HCT116 (cell line): ENCODE measurements at regions not wholly inside any gene's neighbourhood (a gene's known extent, or its start where the extent isn't known, plus 50 kb on each side); places are given as distances from the start of the nearest gene placed in this dataset.

ENCODE experiments used
- ATAC-seq: fragments of 200-7000 bp; cut with Tn5 transposase; 2 replicates; pipeline ENCODE4 v1.9.1; 2020; ENCODE audit warnings: mild to moderate bottlenecking, moderate library complexity
- BruUV-seq: library from RNA; stranded (reverse); fragments of 400-500 nt; replicated peaks from 2 replicates; lab custom pipeline; 2021; lab: Mats Ljungman, UMichigan
- CTCF ChIA-PET: fragments of 300-600 bp; sonication (Branson Sonifier 250); formaldehyde crosslinking; loops from one replicate; lab custom pipeline; 2021; ENCODE audit warnings: antibody characterized with exemption; lab: Charles Lee
- POLR2A ChIA-PET: fragments of 300-600, 350-600 bp; sonication (Branson Sonifier 250); formaldehyde crosslinking; loops from one replicate; lab custom pipeline; 2021; ENCODE audit warnings: antibody characterized with exemption; lab: Charles Lee
- RAD21 ChIA-PET, 2 experiments: fragments of 300-600 bp; sonication (Branson Sonifier 250); formaldehyde crosslinking; loops; one replicate each; lab custom pipeline; 2023; ENCODE audit warnings: low total read pairs in 2 of 2; ENCODE audit not compliant: uncharacterized antibody in 2 of 2, unreplicated experiment in 2 of 2, low non-redundant PET in 1 of 2; lab: Charles Lee
- DNase-seq: peaks from one replicate; pipeline ENCODE4 v3.0.0-alpha.2; 2010; ENCODE audit warnings: low read depth, low spot score
- H2AFZ ChIP-seq: fragments of 200-600 bp; shearing (Covaris generic), sonication (generic); 2 replicates; pipeline ENCODE4 v1.6.1; 2017; ENCODE audit warnings: low read depth, mixed run types, mixed read lengths, antibody characterized with exemption, low read length; ENCODE audit not compliant: poor library complexity, severe bottlenecking
- H3K27ac ChIP-seq: 2 replicates; pipeline ENCODE4 v1.5.1; 2012; ENCODE audit warnings: low read depth, low read length
- H3K27me3 ChIP-seq: fragments of 200-600 bp; sonication (generic); 2 replicates; pipeline ENCODE4 v1.6.1; 2016; ENCODE audit warnings: mixed run types, low read length, mixed read lengths; ENCODE audit not compliant: insufficient read depth
- H3K36me3 ChIP-seq, 2 experiments: fragments of 200-500 bp in 1 of 2; fragments of 200-600 bp in 1 of 2; sonication (Bioruptor generic) in 1 of 2; sonication (generic) in 1 of 2; 2 replicates each; pipeline versions ENCODE4 v1.5.1 to v1.6.1; 2014 to 2016; ENCODE audit warnings: low read length in 2 of 2, inconsistent platforms in 1 of 2, mixed read lengths in 1 of 2, mixed run types in 1 of 2; ENCODE audit not compliant: insufficient read depth in 2 of 2, control insufficient read depth in 1 of 2
- H3K4me1 ChIP-seq, 2 experiments: fragments of 200-600 bp in 1 of 2; sonication (generic) in 1 of 2; 2 replicates each; pipeline versions ENCODE4 v1.5.1 to v1.6.1; 2012 to 2017; ENCODE audit warnings: low read length in 2 of 2, inconsistent platforms in 1 of 2, mild to moderate bottlenecking in 1 of 2, mixed read lengths in 1 of 2, mixed run types in 1 of 2, moderate library complexity in 1 of 2; ENCODE audit not compliant: insufficient read depth in 2 of 2, control insufficient read depth in 1 of 2
- H3K4me2 ChIP-seq: fragments of 200-600 bp; sonication (generic); 2 replicates; pipeline ENCODE4 v1.6.1; 2017; ENCODE audit warnings: mixed run types, low read length, mixed read lengths
- H3K4me3 ChIP-seq, 2 experiments: fragments of 200-600 bp in 1 of 2; sonication (generic) in 1 of 2; replicated peaks in 1 of 2; 2 replicates each; pipeline ENCODE4 v1.5.1; 2011 to 2016; ENCODE audit warnings: low read length in 2 of 2, control low read depth in 1 of 2, low read depth in 1 of 2, mild to moderate bottlenecking in 1 of 2, mixed read lengths in 1 of 2, mixed run types in 1 of 2
- H3K79me2 ChIP-seq: fragments of 200-600 bp; sonication (generic); 2 replicates; pipeline ENCODE4 v1.6.1; 2017; ENCODE audit warnings: mild to moderate bottlenecking, mixed run types, low read length, moderate library complexity, mixed read lengths; ENCODE audit not compliant: insufficient read depth
- H3K9ac ChIP-seq: fragments of 200-600 bp; sonication (generic); 2 replicates; pipeline ENCODE4 v1.6.1; 2016; ENCODE audit warnings: low read length, mixed read lengths
- H3K9me2 ChIP-seq: fragments of 200-600 bp; sonication (generic), shearing (Covaris generic); 2 replicates; pipeline ENCODE4 v1.6.1; 2017; ENCODE audit warnings: mixed run types, mild to moderate bottlenecking, moderate library complexity; ENCODE audit not compliant: insufficient read depth
- H3K9me3 ChIP-seq, 2 experiments: fragments of 200-500 bp in 1 of 2; fragments of 200-600 bp in 1 of 2; sonication (Bioruptor generic) in 1 of 2; sonication (generic) in 1 of 2; 2 replicates each; pipeline ENCODE4 v1.6.1; 2014 to 2017; ENCODE audit warnings: low read length in 2 of 2, mixed read lengths in 2 of 2, inconsistent platforms in 1 of 2, low read depth in 1 of 2, mild to moderate bottlenecking in 1 of 2, mixed run types in 1 of 2, moderate library complexity in 1 of 2; ENCODE audit not compliant: control insufficient read depth in 1 of 2, insufficient read depth in 1 of 2
- H4K20me1 ChIP-seq: fragments of 200-600 bp; sonication (generic), shearing (Covaris generic); 2 replicates; pipeline ENCODE4 v1.6.1; 2017; ENCODE audit warnings: mixed run types, mild to moderate bottlenecking, moderate library complexity; ENCODE audit not compliant: insufficient read depth
- CTCF ChIP-seq, 3 experiments: fragments of 200-600 bp in 1 of 3; sonication (generic) in 1 of 3; IDR thresholded peaks in 2 of 3; conservative IDR thresholded peaks in 1 of 3; 2 replicates each; pipeline ENCODE4 v1.5.1; 2012 to 2017; ENCODE audit warnings: low read depth in 2 of 3, low read length in 2 of 3, antibody characterized with exemption in 1 of 3, borderline replicate concordance in 1 of 3, control low read depth in 1 of 3, mild to moderate bottlenecking in 1 of 3, mixed read lengths in 1 of 3, mixed run types in 1 of 3, moderate library complexity in 1 of 3; ENCODE audit not compliant: insufficient read depth in 1 of 3
- EGR1 ChIP-seq: IDR thresholded peaks from 2 replicates; pipeline ENCODE4 v1.6.1; 2012; ENCODE audit warnings: low read depth
- EZH2phosphoT487 ChIP-seq: fragments of 200-600 bp; IDR thresholded peaks from 2 replicates; pipeline ENCODE4 v1.6.1; 2018; ENCODE audit warnings: antibody characterized with exemption, borderline replicate concordance
- FOSL1 ChIP-seq: IDR thresholded peaks from 2 replicates; pipeline ENCODE4 v1.6.1; 2012; ENCODE audit warnings: low read depth
- POLR2AphosphoS5 ChIP-seq: IDR thresholded peaks from 2 replicates; pipeline ENCODE4 v1.6.1; 2011; ENCODE audit warnings: mild to moderate bottlenecking, low read depth, low read length, moderate library complexity
- SIN3A ChIP-seq: IDR thresholded peaks from 2 replicates; pipeline ENCODE4 v1.6.1; 2012; ENCODE audit warnings: low read depth
- SP1 ChIP-seq: IDR thresholded peaks from 2 replicates; pipeline ENCODE4 v1.6.1; 2012; ENCODE audit warnings: low read depth
- SRF ChIP-seq: IDR thresholded peaks from 2 replicates; pipeline ENCODE4 v1.6.1; 2012; ENCODE audit warnings: low read depth
- TCF7L2 ChIP-seq: IDR thresholded peaks from 2 replicates; pipeline ENCODE4 v1.7.0; 2011; ENCODE audit warnings: borderline replicate concordance, inconsistent platforms; ENCODE audit not compliant: insufficient read depth, insufficient read length; ENCODE audit errors: extremely low read depth
- ZBTB33 ChIP-seq: IDR thresholded peaks from 2 replicates; pipeline ENCODE4 v1.6.1; 2011; ENCODE audit warnings: mild to moderate bottlenecking, low read length, moderate library complexity; ENCODE audit not compliant: insufficient replicate concordance; ENCODE audit errors: extremely low read depth
- intact Hi-C: fragments of 100-400 bp; cut with micrococcal nuclease; formaldehyde crosslinking; loops from 2 replicates; pipeline ENCODE4 v1.10.0; 2022

- TF ChIP-seq CTCF (IDR thresholded peaks at IDR 0.05 in 2 of 3, conservative IDR thresholded peaks at IDR 0.05 in 1 of 3; ENCODE audit: borderline replicate concordance in 1 of 3, insufficient read depth in 1 of 3, low read depth in 2 of 3, low read length in 2 of 3) = no peak
- TF ChIP-seq FOSL1 = no peak
- no peak for TF ChIP-seq EGR1
- TF ChIP-seq POLR2AphosphoS5 = no peak
- TF ChIP-seq SIN3A = no peak
- no peak for TF ChIP-seq SP1
Measured at GRCh38 chr7:81110673-81111072, 191.8 kb upstream of the SEMA3C start (continued).

- no peaks in the 10 kb centered on the region for H4K20me1 ChIP-seq
- no peaks in the 10 kb centered on the region for H3K4me1 ChIP-seq
- intact Hi-C loops = no loop called here
- no peak overlapping the region for H3K27ac ChIP-seq
- H3K9ac ChIP-seq = no peak overlapping the region
- BruUV-seq = no TSS peak
- RAD21 ChIA-PET = no interaction called here
- H3K4me3 ChIP-seq = no peak overlapping the region
- ATAC-seq = no peak
- no peak overlapping the region for H3K4me2 ChIP-seq
- H3K9me3 ChIP-seq = no peaks in the 10 kb centered on the region
- no peak for DNase-seq
- POLR2A ChIA-PET = no interaction called here
- peak overlapping the region; percentile 66 for H2AFZ ChIP-seq
- no peaks in the 10 kb centered on the region for H3K79me2 ChIP-seq
- TF ChIP-seq POLR2AphosphoS5 (no peak), SRF (no peak), EZH2phosphoT487 (no peak), TCF7L2 (no peak), ZBTB33 (no peak), CTCF (IDR thresholded peaks at IDR 0.05 in 2 of 3, conservative IDR thresholded peaks at IDR 0.05 in 1 of 3; ENCODE audit: borderline replicate concordance in 1 of 3, insufficient read depth in 1 of 3, low read depth in 2 of 3, low read length in 2 of 3) (no peak), EGR1 (no peak)
- CTCF ChIA-PET = no interaction called here
- H3K27me3 ChIP-seq = no peaks in the 10 kb centered on the region
- no peaks in the 10 kb centered on the region for H3K36me3 ChIP-seq
- no peaks in the 10 kb centered on the region for H3K9me2 ChIP-seq
Measured at GRCh38 chr7:81098213-81098612, 179.4 kb upstream of the SEMA3C start.
